ENCODE measurements at regions not wholly inside any gene's neighbourhood (a gene's known extent, or its start where the extent isn't known, plus 50 kb on each side); places are given as distances from the start of the nearest gene placed in this dataset.

- Histone ChIP-seq H3K79me2 (ENCODE audit: insufficient read depth, low read length) (no peaks in the 10 kb centered on the region), H3K9ac (ENCODE audit: low read length) (no peak overlapping the region), H3K27me3 (ENCODE audit: insufficient read depth, low read length) (no peaks in the 10 kb centered on the region), H3K4me2 (ENCODE audit: low read length) (no peak overlapping the region), H3K9me2 (ENCODE audit: insufficient read depth) (no peaks in the 10 kb centered on the region), H3K4me1 (ENCODE audit: control insufficient read depth in 1 of 2, insufficient read depth in 2 of 2, low read length in 2 of 2) (peaks cover 0 to 7% of the 10 kb centered on the region in 2 experiments; a peak in 2 of 4 replicates), H3K9me3 (ENCODE audit: control insufficient read depth in 1 of 2, insufficient read depth in 1 of 2, low read depth in 1 of 2, low read length in 2 of 2) (no peaks in the 10 kb centered on the region), H4K20me1 (ENCODE audit: insufficient read depth) (no peaks in the 10 kb centered on the region), H3K27ac (ENCODE audit: low read depth, low read length) (no peak overlapping the region), H2AFZ (ENCODE audit: low read depth, low read length, poor library complexity, severe bottlenecking) (no peak overlapping the region), H3K36me3 (ENCODE audit: control insufficient read depth in 1 of 2, insufficient read depth in 2 of 2, low read length in 2 of 2) (no peaks in the 10 kb centered on the region), H3K4me3 (replicated peaks in 1 of 2; ENCODE audit: low read depth in 1 of 2, low read length in 2 of 2) (no peak overlapping the region)
- no peak for TF ChIP-seq REST (IDR thresholded peaks at IDR 0.05; ENCODE audit: low read depth)
- TF ChIP-seq JUND (IDR thresholded peaks at IDR 0.05), result peak; percentile 32; the same call in 1 of the 2 replicates
- TF ChIP-seq EZH2 (IDR thresholded peaks at IDR 0.05), result no peak
- no peak for TF ChIP-seq SP1 (IDR thresholded peaks at IDR 0.05; ENCODE audit: low read depth)
- no peak for TF ChIP-seq POLR2AphosphoS5 (IDR thresholded peaks at IDR 0.05; ENCODE audit: low read depth, low read length)
- peak; percentile 61; the same call in 1 of the 2 replicates for TF ChIP-seq FOSL1 (IDR thresholded peaks at IDR 0.05; ENCODE audit: low read depth)
- no peak for TF ChIP-seq ZNF274 (IDR thresholded peaks at IDR 0.05; ENCODE audit: low read depth, low read length)
- TF ChIP-seq ZBTB33 (IDR thresholded peaks at IDR 0.05; ENCODE audit: extremely low read depth, insufficient replicate concordance, low read length), result no peak
- TF ChIP-seq MAX (IDR thresholded peaks at IDR 0.05), result no peak
- CTCF ChIA-PET, result no interaction called here
- no TSS peak for BruUV-seq (replicated peaks)
- DNase-seq (ENCODE audit: low read depth, low spot score) (peak; percentile 0), ATAC-seq (no peak)
- RAD21 ChIA-PET (ENCODE audit: low non-redundant PET in 1 of 2, low total read pairs in 2 of 2, uncharacterized antibody in 2 of 2, unreplicated experiment in 2 of 2), result no interaction called here
- POLR2A ChIA-PET, result no interaction called here
- intact Hi-C loops (cut with micrococcal nuclease), result no loop called here
Observed at GRCh38 chr13:62846302-62846701, 1430.7 kb upstream of the PCDH20 start.

All from HCT116 (cell line).